Thyroid gland (tissue), 4 donors: ENCODE measurements at regions not wholly inside any gene's neighbourhood (a gene's known extent, or its start where the extent isn't known, plus 50 kb on each side); places are given as distances from the start of the nearest gene placed in this dataset.

Source experiments
- DNase-seq, 2 donors: peaks; one replicate each; pipeline ENCODE4 v3.0.0-alpha.2; 2019
- H3K27ac ChIP-seq, 3 donors: fragments of 200-600 bp; sonication (generic); 1 replicate in 2 of 3; 2 replicates in 1 of 3; pipeline ENCODE4 v1.5.1; 2016 to 2019; ENCODE audit warnings: mild to moderate bottlenecking in 1 of 3, moderate library complexity in 1 of 3
- H3K27me3 ChIP-seq: fragments of 200-600 bp; sonication (generic); one replicate; pipeline ENCODE4 v1.5.1; 2019
- H3K36me3 ChIP-seq, 2 donors: fragments of 200-600 bp; sonication (generic); one replicate each; pipeline ENCODE4 v1.5.1; 2016 to 2019
- H3K4me1 ChIP-seq, 2 donors: fragments of 200-600 bp; sonication (generic); one replicate each; pipeline ENCODE4 v1.5.1; 2017 to 2019
- H3K4me3 ChIP-seq, 3 donors: fragments of 200-600 bp; sonication (generic); replicated peaks in 1 of 3; 1 replicate in 2 of 3; 2 replicates in 1 of 3; pipeline ENCODE4 v1.5.1; 2016; ENCODE audit warnings: mild to moderate bottlenecking in 1 of 3
- H3K9me3 ChIP-seq: fragments of 200-600 bp; sonication (generic); one replicate; pipeline ENCODE4 v1.5.1; 2017
- POLR2A ChIP-seq, 2 donors: fragments of 450-650 bp; IDR thresholded peaks; one replicate each; pipeline ENCODE4 v1.6.1; 2017; ENCODE audit warnings: antibody characterized with exemption in 2 of 2, mild to moderate bottlenecking in 2 of 2, moderate library complexity in 1 of 2
- WGBS, 2 donors: methylation state at CpG; one replicate each; pipeline ENCODE4 v1.1.5; 2017; 5-methylcytosine and 5-hydroxymethylcytosine counted together
- intact Hi-C: fragments of 100-400 bp; cut with DNase I; formaldehyde crosslinking; loops from one replicate; pipeline ENCODE4 v1.15.1; 2023
- TF ChIP-seq, protein P1 (sequence below), 6 experiments: fragments of 200-600 bp in 3 of 6; fragments of 450-650 bp in 3 of 6; sonication (generic) in 3 of 6; IDR thresholded peaks; one replicate each; pipeline ENCODE4 v1.5.1; 2016 to 2019; ENCODE audit warnings: antibody characterized with exemption in 6 of 6, mild to moderate bottlenecking in 2 of 6, inconsistent platforms in 1 of 6, moderate library complexity in 1 of 6

DNA sequence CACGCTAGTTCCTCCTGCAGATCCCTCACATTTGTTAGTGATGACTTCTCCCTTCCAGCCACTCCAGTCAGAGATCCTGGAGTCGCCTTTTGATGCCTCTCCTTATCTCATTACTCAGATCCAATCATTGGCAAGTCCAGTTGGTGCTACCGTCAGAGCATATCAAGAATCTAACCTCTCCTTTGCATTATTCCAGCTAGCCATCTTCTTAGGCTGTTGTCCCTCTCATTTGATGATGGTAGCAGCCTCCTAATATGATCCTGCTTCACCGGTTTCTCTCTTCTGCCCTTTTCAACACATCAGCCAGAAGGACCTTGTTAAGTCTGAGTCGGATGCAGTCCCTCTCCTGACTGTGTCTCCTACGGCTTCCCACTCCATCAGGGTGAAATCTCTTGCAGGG, 305.6 kb downstream of the THBS2 start:
- Histone ChIP-seq H3K9me3 (no peaks in the 10 kb centered on the region), H3K4me1 (no peaks in the 10 kb centered on the region), H3K27ac (no peak overlapping the region), H3K4me3 (no peak overlapping the region), H3K36me3 (no peaks in the 10 kb centered on the region), H3K27me3 (no peaks in the 10 kb centered on the region)
- TF ChIP-seq, protein P1, sequence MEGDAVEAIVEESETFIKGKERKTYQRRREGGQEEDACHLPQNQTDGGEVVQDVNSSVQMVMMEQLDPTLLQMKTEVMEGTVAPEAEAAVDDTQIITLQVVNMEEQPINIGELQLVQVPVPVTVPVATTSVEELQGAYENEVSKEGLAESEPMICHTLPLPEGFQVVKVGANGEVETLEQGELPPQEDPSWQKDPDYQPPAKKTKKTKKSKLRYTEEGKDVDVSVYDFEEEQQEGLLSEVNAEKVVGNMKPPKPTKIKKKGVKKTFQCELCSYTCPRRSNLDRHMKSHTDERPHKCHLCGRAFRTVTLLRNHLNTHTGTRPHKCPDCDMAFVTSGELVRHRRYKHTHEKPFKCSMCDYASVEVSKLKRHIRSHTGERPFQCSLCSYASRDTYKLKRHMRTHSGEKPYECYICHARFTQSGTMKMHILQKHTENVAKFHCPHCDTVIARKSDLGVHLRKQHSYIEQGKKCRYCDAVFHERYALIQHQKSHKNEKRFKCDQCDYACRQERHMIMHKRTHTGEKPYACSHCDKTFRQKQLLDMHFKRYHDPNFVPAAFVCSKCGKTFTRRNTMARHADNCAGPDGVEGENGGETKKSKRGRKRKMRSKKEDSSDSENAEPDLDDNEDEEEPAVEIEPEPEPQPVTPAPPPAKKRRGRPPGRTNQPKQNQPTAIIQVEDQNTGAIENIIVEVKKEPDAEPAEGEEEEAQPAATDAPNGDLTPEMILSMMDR (IDR thresholded peaks at IDR 0.05), result no peak
- no peak for TF ChIP-seq POLR2A (IDR thresholded peaks at IDR 0.05)
- no peak for DNase-seq
- 75 to 93% methylated on average over 6 of the region's 6 CpGs for WGBS, 2 donors
- intact Hi-C loops, result no loop called here

DNA sequence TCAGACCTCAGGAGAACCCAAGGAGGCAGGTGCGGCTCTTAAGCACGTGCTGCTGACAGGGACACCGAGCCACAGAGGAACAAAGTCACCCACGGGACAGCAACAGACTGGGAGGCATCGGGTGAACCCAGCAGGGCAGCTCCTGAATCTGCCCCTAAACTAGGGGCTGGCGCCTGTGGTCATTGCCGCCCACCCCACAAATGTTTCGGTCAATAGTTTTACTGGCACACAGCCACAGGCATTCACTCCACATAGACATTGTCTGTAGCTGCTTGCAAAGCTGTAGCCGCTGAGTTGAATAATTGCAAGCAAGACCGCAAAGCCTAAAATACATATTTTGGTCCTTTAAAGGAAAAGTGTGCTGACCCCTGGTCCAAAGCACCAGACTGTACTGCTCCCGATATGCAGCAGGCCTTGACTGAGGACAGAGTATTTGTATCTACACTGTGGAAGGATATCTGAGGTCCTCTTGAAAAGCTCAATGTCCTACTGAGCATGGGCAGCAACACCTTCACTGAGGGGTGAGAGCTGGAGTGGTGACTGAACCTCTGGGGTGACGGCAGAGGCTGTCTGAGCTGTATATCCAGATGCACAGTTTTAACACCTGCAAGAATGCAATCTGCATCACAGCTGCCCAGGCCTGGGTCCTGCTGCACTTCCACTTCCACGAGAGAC, 310.3 kb downstream of the THBS2 start:
- TF ChIP-seq, protein P1 (IDR thresholded peaks at IDR 0.05), result no peak
- no peak for TF ChIP-seq POLR2A (IDR thresholded peaks at IDR 0.05)
- WGBS, 2 donors, result 81 to 84% methylated on average over 12 of the region's 13 CpGs
- Histone ChIP-seq H3K4me1 (no peaks in the 10 kb centered on the region), H3K27me3 (no peaks in the 10 kb centered on the region), H3K4me3 (no peak overlapping the region), H3K9me3 (no peaks in the 10 kb centered on the region), H3K27ac (no peak overlapping the region), H3K36me3 (no peaks in the 10 kb centered on the region)
- DNase-seq, result no peak
- intact Hi-C loops, result no loop called here

- 86 to 92% methylated on average over 12 of the region's 13 CpGs for WGBS, 2 donors
- no peak for TF ChIP-seq POLR2A (IDR thresholded peaks at IDR 0.05)
- TF ChIP-seq, protein P1 (IDR thresholded peaks at IDR 0.05), result no peak
- Histone ChIP-seq H3K9me3 (no peaks in the 10 kb centered on the region), H3K27me3 (no peaks in the 10 kb centered on the region), H3K36me3 (no peaks in the 10 kb centered on the region), H3K27ac (no peak overlapping the region), H3K4me1 (no peaks in the 10 kb centered on the region), H3K4me3 (no peak overlapping the region)
- intact Hi-C loops, result no loop called here
- no peak for DNase-seq
These were observed 311.0 kb downstream of the THBS2 start for GRCh38 chr6:168942646-168943045.

- 62 to 82% methylated on average over 1 to 2 of the region's 2 CpGs for WGBS, 2 donors
- no peaks in the 10 kb centered on the region for H3K36me3 ChIP-seq
- H3K9me3 ChIP-seq, result no peaks in the 10 kb centered on the region
- intact Hi-C loops, result no loop called here
- TF ChIP-seq, protein P1 (IDR thresholded peaks at IDR 0.05), result no peak
- TF ChIP-seq POLR2A (IDR thresholded peaks at IDR 0.05), result no peak
- H3K4me1 ChIP-seq, result no peaks in the 10 kb centered on the region
- H3K4me3 ChIP-seq, result no peak overlapping the region
- no peak overlapping the region for H3K27ac ChIP-seq
- no peaks in the 10 kb centered on the region for H3K27me3 ChIP-seq
- DNase-seq, result no peak
These were observed 312.6 kb downstream of the THBS2 start for GRCh38 chr6:168941036-168941435.

DNA sequence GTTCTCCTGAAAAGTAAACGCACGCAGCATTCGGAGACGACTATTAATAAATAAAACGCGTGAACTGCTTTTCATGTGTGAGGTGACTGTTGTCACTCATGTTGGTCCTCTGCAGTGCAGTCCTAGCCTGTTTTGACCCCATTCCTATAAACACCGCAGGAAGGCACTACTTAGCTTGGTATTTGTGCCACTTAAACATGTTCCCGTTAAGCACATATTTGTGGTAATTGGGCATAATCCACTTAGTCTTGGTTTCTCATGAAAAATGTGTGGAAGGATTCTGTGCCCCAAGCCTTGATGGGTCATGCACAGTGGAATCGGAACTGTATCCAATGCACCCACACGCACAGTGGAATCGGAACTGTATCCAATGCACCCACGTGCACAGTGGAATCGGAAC, 313.9 kb downstream of the THBS2 start:
- Histone ChIP-seq H3K27me3 (no peaks in the 10 kb centered on the region), H3K36me3 (no peaks in the 10 kb centered on the region), H3K4me3 (no peak overlapping the region), H3K9me3 (no peaks in the 10 kb centered on the region), H3K4me1 (no peaks in the 10 kb centered on the region), H3K27ac (no peak overlapping the region)
- 91 to 92% methylated on average over 13 of the region's 13 CpGs for WGBS, 2 donors
- DNase-seq, result no peak
- no peak for TF ChIP-seq POLR2A (IDR thresholded peaks at IDR 0.05)
- TF ChIP-seq, protein P1 (IDR thresholded peaks at IDR 0.05), result no peak
- intact Hi-C loops, result no loop called here
